ENCODE measurements at regions not wholly inside any gene's neighbourhood (a gene's known extent, or its start where the extent isn't known, plus 50 kb on each side); places are given as distances from the start of the nearest gene placed in this dataset.
"Not testable (repeated sequence)": the region's sequence is repeated elsewhere in the genome, so short reads cannot be mapped to it uniquely, and the experiment has no call there.

DNA sequence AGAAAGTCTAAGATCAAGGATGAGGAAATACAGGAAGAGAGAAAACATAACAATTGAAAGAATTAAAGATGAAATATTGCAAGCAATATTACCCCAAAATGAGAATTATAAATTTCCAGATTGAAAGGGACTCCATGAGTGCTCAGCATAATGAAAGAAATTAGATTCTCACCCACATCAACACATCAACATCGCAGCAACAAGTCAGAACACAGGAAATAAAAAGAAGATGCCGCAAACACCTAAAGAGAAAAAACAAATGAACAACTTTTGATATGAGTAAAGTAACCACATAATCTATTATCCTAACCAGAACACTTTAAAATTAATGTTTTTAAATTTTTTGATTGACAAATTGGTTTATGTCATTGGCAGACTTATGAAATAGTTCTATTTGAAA is 318.3 kb upstream of the PTGER4 start:
- H3K4me1 ChIP-seq (ENCODE audit: insufficient read depth, low read length): no peaks in the 10 kb centered on the region
- H3K36me3 ChIP-seq (ENCODE audit: insufficient read depth, low read length): no peaks in the 10 kb centered on the region
- H3K27me3 ChIP-seq (ENCODE audit: control insufficient read depth in 1 of 2, insufficient read depth in 2 of 2, low read length in 2 of 2): no peaks in the 10 kb centered on the region
- no peak overlapping the region for H3K27ac ChIP-seq (ENCODE audit: low read depth, low read length)
- no peak overlapping the region for H3K4me3 ChIP-seq (ENCODE audit: low read depth in 1 of 2, low read length in 2 of 2)
- H3K9ac ChIP-seq (ENCODE audit: low read length): no peak overlapping the region
- H3K9me3 ChIP-seq (ENCODE audit: low read length): no peaks in the 10 kb centered on the region

DNA sequence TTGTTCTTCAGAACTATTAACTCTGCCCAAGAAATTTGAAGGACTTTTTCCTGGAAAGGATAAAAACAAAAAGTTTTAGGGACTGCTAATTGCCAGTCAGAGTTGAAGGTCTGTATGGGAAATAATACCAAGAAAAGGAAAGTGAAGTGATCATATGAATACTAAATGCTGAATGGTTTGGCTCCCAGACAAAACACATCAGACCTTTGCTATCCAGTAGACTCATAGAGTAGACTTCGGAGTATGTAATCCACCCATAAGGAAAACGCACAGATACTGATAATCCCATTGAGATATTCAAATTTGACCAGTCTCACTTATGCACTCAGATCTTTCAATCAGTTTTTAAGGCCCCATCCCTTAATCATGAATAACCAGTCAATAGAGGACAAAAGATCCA is 319.0 kb upstream of the PTGER4 start:
- Histone ChIP-seq H3K27me3 (ENCODE audit: control insufficient read depth in 1 of 2, insufficient read depth in 2 of 2, low read length in 2 of 2) (no peaks in the 10 kb centered on the region), H3K9me3 (ENCODE audit: low read length) (no peaks in the 10 kb centered on the region), H3K27ac (ENCODE audit: low read depth, low read length) (no peak overlapping the region), H3K4me3 (ENCODE audit: low read depth in 1 of 2, low read length in 2 of 2) (no peak overlapping the region), H3K9ac (ENCODE audit: low read length) (no peak overlapping the region), H3K36me3 (ENCODE audit: insufficient read depth, low read length) (no peaks in the 10 kb centered on the region), H3K4me1 (ENCODE audit: insufficient read depth, low read length) (no peaks in the 10 kb centered on the region)

DNA sequence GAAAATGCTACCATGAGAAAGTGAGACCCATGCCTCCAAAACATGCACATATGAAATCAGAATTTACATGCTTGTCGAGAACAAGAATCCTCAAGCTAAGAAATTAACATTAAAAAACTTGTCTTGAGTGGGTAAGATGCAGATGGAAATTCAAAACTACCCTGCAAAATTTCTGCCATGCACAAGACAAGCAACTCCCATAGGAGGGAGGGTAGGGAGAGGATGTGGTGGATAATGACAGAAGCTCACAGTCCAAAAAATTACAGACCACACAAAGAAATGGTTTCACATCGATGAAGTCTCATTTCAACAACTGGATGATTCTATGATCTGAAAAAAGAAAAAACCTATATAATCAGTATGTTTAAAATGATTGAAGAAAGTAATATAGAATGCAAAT is 319.9 kb upstream of the PTGER4 start:
- Histone ChIP-seq H3K36me3 (ENCODE audit: insufficient read depth, low read length) (no peaks in the 10 kb centered on the region), H3K9ac (ENCODE audit: low read length) (no peak overlapping the region), H3K4me3 (ENCODE audit: low read depth in 1 of 2, low read length in 2 of 2) (no peak overlapping the region), H3K27ac (ENCODE audit: low read depth, low read length) (no peak overlapping the region), H3K9me3 (ENCODE audit: low read length) (no peaks in the 10 kb centered on the region), H3K27me3 (ENCODE audit: control insufficient read depth in 1 of 2, insufficient read depth in 2 of 2, low read length in 2 of 2) (no peaks in the 10 kb centered on the region), H3K4me1 (ENCODE audit: insufficient read depth, low read length) (no peaks in the 10 kb centered on the region)

DNA sequence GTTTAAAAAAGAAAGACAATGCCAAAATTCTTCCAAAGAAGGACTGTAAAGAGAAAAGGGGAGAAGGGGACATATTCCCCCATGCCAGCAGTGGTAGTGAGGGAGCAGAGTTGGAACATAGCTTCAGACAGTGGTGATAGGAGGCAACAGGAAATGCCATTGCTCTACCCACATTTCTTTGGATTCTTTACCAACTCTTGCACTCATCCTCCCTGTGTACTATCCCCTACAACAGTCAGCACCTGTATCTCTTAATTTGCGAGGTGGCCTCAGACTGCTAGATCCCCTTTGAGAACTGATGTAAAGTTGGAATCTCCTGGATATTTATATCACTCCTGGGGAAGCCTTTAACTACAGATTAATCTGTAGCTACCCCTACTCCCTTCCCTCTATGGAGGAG is 320.6 kb upstream of the PTGER4 start:
- Histone ChIP-seq H3K36me3 (ENCODE audit: insufficient read depth, low read length) (no peaks in the 10 kb centered on the region), H3K27me3 (ENCODE audit: control insufficient read depth in 1 of 2, insufficient read depth in 2 of 2, low read length in 2 of 2) (no peaks in the 10 kb centered on the region), H3K9ac (ENCODE audit: low read length) (no peak overlapping the region), H3K4me3 (ENCODE audit: low read depth in 1 of 2, low read length in 2 of 2) (no peak overlapping the region), H3K9me3 (ENCODE audit: low read length) (no peaks in the 10 kb centered on the region), H3K27ac (ENCODE audit: low read depth, low read length) (no peak overlapping the region), H3K4me1 (ENCODE audit: insufficient read depth, low read length) (no peaks in the 10 kb centered on the region)

DNA sequence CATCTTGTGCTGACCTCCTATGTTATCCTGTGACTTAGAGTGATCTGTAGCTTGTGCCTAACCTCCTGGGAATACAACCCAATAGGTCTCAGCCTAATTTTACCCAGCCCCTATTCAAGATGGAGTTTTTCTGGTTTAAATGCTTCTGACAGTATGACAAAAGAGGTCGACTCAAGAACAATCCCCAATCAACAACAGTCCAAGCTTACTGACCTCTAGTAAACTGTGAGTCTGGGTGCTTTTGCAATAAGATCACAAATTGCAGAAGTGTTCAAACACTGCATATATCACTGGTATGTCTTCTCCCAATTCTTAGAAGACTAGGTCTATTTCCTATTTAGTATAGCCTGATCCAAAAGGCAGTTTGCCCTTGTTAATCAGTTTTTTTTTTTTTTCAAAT is 323.5 kb upstream of the PTGER4 start:
- Histone ChIP-seq H3K9me3 (ENCODE audit: low read length) (no peaks in the 10 kb centered on the region), H3K27me3 (ENCODE audit: control insufficient read depth in 1 of 2, insufficient read depth in 2 of 2, low read length in 2 of 2) (no peaks in the 10 kb centered on the region), H3K4me3 (ENCODE audit: low read depth in 1 of 2, low read length in 2 of 2) (no peak overlapping the region), H3K9ac (ENCODE audit: low read length) (no peak overlapping the region), H3K27ac (ENCODE audit: low read depth, low read length) (no peak overlapping the region), H3K36me3 (ENCODE audit: insufficient read depth, low read length) (no peaks in the 10 kb centered on the region), H3K4me1 (ENCODE audit: insufficient read depth, low read length) (no peaks in the 10 kb centered on the region)

DNA sequence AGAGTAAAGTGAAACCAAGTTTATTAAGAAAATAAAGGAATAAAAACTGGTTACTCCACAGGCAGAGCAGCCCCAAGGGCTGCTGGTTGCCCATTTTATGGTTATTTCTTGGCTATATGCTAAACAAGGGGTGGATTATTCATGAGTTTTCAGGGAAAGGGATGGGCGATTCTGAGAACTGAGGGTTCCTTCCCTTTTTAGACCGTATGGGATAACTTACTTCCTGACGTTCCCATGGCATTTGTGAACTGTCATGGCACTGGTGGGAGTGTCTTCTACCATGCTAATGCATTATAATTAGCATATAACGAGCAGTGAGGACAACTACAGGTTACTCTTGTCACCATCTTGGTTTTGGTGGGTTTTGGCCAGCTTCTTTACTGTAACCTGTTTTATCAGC is 323.9 kb upstream of the PTGER4 start:
- Histone ChIP-seq H3K27ac (ENCODE audit: low read depth, low read length) (no peak overlapping the region), H3K27me3 (ENCODE audit: control insufficient read depth in 1 of 2, insufficient read depth in 2 of 2, low read length in 2 of 2) (no peaks in the 10 kb centered on the region), H3K4me3 (ENCODE audit: low read depth in 1 of 2, low read length in 2 of 2) (no peak overlapping the region), H3K36me3 (ENCODE audit: insufficient read depth, low read length) (no peaks in the 10 kb centered on the region), H3K9me3 (ENCODE audit: low read length) (no peaks in the 10 kb centered on the region), H3K4me1 (ENCODE audit: insufficient read depth, low read length) (no peaks in the 10 kb centered on the region), H3K9ac (ENCODE audit: low read length) (no peak overlapping the region)

DNA sequence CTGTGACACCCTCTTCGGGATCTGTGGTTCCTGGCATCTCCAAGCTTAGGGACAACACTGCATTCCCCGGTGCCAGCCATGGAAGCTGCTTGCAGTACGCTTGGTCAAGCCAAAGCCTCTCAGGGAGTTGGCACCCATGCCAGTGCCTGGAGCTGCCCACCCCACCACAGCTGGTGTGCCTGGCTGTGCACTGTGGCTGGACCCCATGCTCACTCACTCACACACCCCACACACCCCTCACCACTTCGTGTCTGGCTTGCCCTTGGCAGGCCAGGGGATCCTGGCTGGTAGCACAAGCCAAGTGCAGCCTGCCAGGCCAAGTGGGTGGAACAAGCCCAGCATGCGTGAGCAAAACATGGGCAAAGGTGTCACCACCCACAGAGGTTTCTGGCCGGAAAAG is 324.5 kb upstream of the PTGER4 start:
- no peak overlapping the region for H3K27ac ChIP-seq (ENCODE audit: low read depth, low read length)
- no peaks in the 10 kb centered on the region for H3K36me3 ChIP-seq (ENCODE audit: insufficient read depth, low read length)
- H3K27me3 ChIP-seq (ENCODE audit: control insufficient read depth in 1 of 2, insufficient read depth in 2 of 2, low read length in 2 of 2): no peaks in the 10 kb centered on the region
- H3K9me3 ChIP-seq (ENCODE audit: low read length): no peaks in the 10 kb centered on the region
- H3K4me3 ChIP-seq (ENCODE audit: low read depth in 1 of 2, low read length in 2 of 2): no peak overlapping the region
- no peaks in the 10 kb centered on the region for H3K4me1 ChIP-seq (ENCODE audit: insufficient read depth, low read length)
- H3K9ac ChIP-seq (ENCODE audit: low read length): no peak overlapping the region

DNA sequence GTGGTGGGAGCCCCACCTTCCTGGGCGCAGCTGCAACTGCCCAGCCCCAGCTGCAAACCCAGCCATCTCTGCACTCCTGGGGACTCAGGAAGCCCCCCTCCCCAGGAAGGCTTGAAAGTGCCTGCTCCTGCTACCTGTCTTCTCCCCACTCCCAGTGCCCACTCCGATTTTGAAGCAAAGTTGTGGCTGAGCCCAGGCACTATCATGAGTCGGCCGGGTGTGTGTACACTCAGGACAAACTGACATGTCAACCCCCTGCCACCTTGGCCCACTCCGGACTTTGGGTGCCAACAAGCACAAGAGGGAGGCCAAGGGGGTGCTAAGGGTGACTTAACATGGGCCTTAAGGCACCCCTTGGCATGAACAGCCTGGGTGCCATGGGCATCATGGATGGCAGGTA is 325.5 kb upstream of the PTGER4 start:
- H3K9ac ChIP-seq (ENCODE audit: low read length): no peak overlapping the region
- no peak overlapping the region for H3K27ac ChIP-seq (ENCODE audit: low read depth, low read length)
- H3K4me3 ChIP-seq (ENCODE audit: low read depth in 1 of 2, low read length in 2 of 2): no peak overlapping the region
- H3K4me1 ChIP-seq (ENCODE audit: insufficient read depth, low read length): no peaks in the 10 kb centered on the region
- H3K9me3 ChIP-seq (ENCODE audit: low read length): no peaks in the 10 kb centered on the region
- no peaks in the 10 kb centered on the region for H3K36me3 ChIP-seq (ENCODE audit: insufficient read depth, low read length)
- H3K27me3 ChIP-seq (ENCODE audit: control insufficient read depth in 1 of 2, insufficient read depth in 2 of 2, low read length in 2 of 2): no peaks in the 10 kb centered on the region

DNA sequence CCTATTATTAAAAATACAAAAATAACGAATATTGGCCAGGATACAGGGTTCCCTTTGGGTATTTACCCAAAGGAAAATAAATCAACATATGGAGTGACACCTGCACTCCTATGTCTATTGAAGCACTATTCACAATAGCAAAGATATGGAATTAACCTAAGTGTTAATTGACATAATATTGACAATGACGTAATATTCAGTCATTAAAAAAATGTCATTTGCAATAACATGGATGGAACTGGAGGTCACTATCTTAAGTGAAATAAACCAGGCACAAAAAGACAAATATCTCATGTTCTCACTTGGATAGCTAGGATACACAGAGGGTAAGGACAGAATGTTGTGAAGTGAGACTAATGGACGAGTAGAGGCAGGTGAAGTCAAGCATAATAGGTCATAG is 326.3 kb upstream of the PTGER4 start:
- no peaks in the 10 kb centered on the region for H3K27me3 ChIP-seq (ENCODE audit: control insufficient read depth in 1 of 2, insufficient read depth in 2 of 2, low read length in 2 of 2)

DNA sequence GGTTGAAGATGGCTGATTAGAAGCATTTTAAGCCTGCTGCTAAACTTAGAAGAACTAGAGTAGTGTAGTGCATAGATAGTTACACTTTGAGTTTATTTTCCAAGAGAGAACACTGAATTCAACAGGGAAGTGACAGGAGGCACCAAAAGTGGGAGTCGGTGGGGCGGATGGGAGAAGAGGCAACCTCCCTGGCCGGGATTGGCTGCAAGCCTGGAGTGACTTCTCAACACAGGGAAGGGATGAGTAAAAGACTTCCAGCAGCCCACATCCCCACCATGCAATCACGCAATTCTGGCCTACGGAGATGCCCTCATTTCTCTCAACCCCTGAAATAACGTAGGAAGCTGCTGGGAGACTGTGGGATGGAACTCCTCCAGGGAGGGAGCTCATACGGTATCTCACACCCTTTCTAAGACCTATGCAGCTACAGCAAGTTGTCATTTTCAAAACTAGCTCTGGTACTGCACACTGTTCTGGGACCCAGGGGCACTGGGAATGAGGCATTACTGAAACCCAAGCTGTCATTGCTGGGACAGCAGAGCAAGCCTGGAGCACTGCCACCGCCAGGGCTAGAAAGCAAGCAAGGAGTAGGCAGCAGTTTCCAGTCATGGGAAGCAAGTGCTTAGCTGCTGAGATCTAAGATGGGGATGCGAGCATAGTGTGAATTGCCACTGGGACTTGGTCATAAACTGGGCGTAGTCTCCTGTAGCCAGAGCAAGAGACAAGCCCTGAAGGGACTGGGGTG is 331.6 kb upstream of the PTGER4 start:
- Histone ChIP-seq H3K36me3 (ENCODE audit: insufficient read depth, low read length) (no peaks in the 10 kb centered on the region), H3K4me3 (ENCODE audit: low read depth in 1 of 2, low read length in 2 of 2) (no peak overlapping the region), H3K27ac (ENCODE audit: low read depth, low read length) (no peak overlapping the region)

More for the DNA sequence above, 326.3 kb upstream of the PTGER4 start:
- Histone ChIP-seq H3K36me3 (ENCODE audit: insufficient read depth, low read length) (no peaks in the 10 kb centered on the region), H3K4me3 (ENCODE audit: low read depth in 1 of 2, low read length in 2 of 2) (no peak overlapping the region), H3K4me1 (ENCODE audit: insufficient read depth, low read length) (no peaks in the 10 kb centered on the region), H3K9ac (ENCODE audit: low read length) (no peak overlapping the region), H3K9me3 (ENCODE audit: low read length) (no peaks in the 10 kb centered on the region), H3K27ac (ENCODE audit: low read depth, low read length) (no peak overlapping the region)

DNA sequence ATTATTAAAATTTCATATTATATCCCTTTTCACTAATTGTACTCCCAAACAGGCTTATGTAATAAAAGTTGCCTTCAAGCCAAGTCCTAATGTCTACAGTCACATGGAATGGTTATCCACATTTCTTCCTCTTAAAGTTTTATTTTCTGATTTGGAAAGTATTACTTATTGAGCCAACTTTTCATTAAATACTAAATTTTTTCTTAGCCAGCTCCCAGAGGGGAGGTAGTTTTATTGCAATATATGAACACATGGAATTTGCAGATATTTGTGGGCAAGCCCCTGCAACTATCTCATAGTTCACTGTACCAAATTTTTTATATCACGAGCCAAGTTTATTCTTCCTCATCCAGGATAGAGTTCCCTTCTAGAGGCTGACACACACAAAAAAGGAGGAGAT is 332.8 kb upstream of the PTGER4 start:
- no peak overlapping the region for H3K27ac ChIP-seq (ENCODE audit: low read depth, low read length)

More for the DNA sequence above, 331.6 kb upstream of the PTGER4 start:
- Histone ChIP-seq H3K9ac (ENCODE audit: low read length) (no peak overlapping the region), H3K27me3 (ENCODE audit: control insufficient read depth in 1 of 2, insufficient read depth in 2 of 2, low read length in 2 of 2) (no peaks in the 10 kb centered on the region), H3K9me3 (ENCODE audit: low read length) (no peaks in the 10 kb centered on the region), H3K4me1 (ENCODE audit: insufficient read depth, low read length) (no peaks in the 10 kb centered on the region)

DNA sequence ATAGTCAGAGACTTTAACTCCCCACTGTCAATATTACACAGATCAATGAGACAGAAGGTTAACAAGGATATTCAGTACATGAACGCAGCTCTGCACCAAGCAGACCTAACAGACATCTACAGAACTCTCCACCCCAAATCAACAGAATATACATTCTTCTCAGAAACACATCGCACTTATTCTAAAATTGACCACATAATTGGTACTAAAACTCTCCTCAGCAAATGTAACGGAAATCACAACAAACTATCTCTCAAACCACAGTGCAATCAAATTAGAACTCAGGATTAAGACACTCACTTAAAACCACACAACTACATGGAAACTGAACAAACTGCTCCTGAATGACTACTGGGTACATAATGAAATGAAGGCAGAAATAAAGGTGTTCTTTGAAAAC is 341.3 kb upstream of the PTGER4 start:
- not testable (repeated sequence) for H3K9ac ChIP-seq (ENCODE audit: low read length)

More for the DNA sequence above, 332.8 kb upstream of the PTGER4 start:
- H3K27me3 ChIP-seq (ENCODE audit: control insufficient read depth in 1 of 2, insufficient read depth in 2 of 2, low read length in 2 of 2): no peaks in the 10 kb centered on the region
- no peak overlapping the region for H3K9ac ChIP-seq (ENCODE audit: low read length)
- no peak overlapping the region for H3K4me3 ChIP-seq (ENCODE audit: low read depth in 1 of 2, low read length in 2 of 2)
- H3K9me3 ChIP-seq (ENCODE audit: low read length): no peaks in the 10 kb centered on the region
- no peaks in the 10 kb centered on the region for H3K4me1 ChIP-seq (ENCODE audit: insufficient read depth, low read length)
- H3K36me3 ChIP-seq (ENCODE audit: insufficient read depth, low read length): no peaks in the 10 kb centered on the region

More for the DNA sequence above, 341.3 kb upstream of the PTGER4 start:
- H3K36me3 ChIP-seq (ENCODE audit: insufficient read depth, low read length); H3K9me3 ChIP-seq (ENCODE audit: low read length); H3K27ac ChIP-seq (ENCODE audit: low read depth, low read length); H3K27me3 ChIP-seq (ENCODE audit: control insufficient read depth in 1 of 2, insufficient read depth in 2 of 2, low read length in 2 of 2); H3K4me1 ChIP-seq (ENCODE audit: insufficient read depth, low read length); H3K4me3 ChIP-seq (ENCODE audit: low read depth in 1 of 2, low read length in 2 of 2): not testable (repeated sequence)
